Central memory CD4-positive, alpha-beta T cell (primary cell): ENCODE measurements at regions not wholly inside any gene's neighbourhood (a gene's known extent, or its start where the extent isn't known, plus 50 kb on each side); places are given as distances from the start of the nearest gene placed in this dataset.

ENCODE experiments used
- DNase-seq: peaks from one replicate; pipeline ENCODE4 v3.0.0; 2022

DNA sequence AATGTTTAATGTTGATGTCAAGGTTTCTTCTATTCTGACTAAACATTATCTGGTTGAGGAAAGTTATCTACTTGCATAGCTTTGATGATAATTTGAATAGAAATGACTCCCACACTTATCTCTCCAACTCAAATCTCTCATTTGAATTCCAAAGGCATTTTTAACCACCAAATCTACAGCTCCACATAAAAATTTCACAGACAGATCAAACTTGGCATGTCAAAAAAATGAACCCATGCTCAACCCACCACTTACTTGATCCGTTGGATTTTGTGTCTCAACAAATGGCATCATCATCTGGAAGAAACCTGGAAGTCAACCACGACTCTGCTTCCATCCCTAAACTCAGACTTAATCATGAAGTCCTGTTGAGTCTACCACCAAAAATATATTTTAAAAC is 1050.4 kb downstream of the EFNB2 start:
- no peak for DNase-seq

DNA sequence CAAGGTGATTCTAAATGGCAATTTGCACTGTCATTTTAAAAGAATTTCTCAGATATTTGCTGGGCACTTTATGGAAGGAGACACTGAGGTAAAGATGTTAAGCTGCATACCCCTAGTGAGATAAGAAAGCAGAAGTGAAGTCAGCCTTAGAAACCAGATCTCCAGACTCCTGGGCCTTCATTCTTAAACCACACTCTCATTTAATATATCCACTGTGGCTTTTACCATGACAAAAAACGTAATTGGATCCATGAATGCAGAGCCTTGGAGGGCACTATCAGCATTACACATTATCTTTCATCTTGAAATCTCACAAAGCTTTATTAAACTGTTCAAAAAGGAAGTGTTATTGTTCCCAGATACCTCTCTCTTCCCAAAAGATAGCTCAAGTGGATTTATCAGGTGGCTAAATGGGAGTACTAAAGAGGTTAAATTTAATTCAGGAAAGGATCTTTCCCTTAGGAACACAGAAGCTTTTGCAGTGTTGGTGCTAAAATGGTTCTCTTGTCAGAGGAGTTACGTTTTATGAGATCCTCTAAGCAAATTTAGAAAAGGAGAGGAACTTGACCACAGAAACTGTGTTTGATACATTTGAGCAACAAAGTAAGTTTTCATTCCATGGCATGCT is 1060.4 kb downstream of the EFNB2 start:
- no peak for DNase-seq

DNA sequence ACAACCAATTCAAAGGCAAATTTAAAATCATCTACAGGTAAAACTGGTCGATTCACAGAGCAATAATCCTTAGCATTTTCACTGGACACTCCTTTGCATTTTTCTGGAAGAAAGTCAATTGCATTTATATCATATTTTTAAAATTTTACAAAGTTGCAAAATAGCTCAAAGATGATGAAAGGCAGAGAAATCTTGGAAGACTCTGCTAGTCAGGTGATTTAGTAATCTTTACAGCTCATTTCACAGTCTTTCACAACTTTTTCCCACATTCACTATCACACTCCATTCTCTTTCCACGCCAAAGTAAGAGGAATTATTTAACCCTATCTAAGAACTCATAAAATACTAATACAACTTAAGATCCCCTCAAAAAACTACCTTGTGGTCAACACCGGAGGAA is 1063.8 kb downstream of the EFNB2 start:
- DNase-seq = no peak

DNA sequence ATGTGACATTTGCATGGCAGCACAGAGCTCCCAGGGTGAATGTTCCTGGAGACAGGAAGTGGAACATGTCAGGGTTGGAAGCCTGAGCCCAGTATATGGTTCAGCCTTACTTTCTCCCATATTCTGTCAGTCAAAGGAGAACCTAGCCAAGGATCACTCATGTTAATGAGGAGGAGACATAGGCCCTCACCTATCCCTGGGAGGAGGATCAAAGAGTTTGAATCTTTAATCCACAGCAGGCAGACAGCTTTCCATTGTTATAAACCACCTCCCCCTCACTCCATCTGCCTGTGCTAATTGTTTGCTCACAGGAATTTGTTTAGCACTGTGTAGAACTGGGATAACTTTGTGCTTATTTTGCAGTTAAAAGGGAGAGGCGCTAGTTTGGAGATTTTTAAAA is 1069.1 kb downstream of the EFNB2 start:
- no peak for DNase-seq

DNA sequence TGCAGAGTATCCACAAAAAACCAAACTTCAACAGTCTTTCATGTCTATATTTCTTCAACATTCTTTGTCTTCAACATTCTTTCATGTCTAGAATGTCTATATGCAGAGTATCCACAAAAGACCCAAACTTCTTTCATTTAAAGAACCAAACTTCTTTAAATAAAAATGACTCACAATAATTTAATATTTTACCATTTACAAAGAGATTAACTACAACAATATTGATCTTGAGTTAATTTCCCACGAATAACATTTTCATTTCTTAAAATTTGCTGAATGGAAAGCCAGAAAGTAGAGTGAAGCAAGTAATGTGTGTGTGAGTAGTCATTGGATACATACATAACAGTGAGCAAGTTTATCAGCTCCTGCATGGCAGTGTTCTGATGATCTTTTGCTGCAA is 1069.7 kb downstream of the EFNB2 start, which contains the start of gene DAOA:
DAOA (plus strand) TSS at position 301 of the 400 bp plus-strand sequence.
- DNase-seq = no peak

DNA sequence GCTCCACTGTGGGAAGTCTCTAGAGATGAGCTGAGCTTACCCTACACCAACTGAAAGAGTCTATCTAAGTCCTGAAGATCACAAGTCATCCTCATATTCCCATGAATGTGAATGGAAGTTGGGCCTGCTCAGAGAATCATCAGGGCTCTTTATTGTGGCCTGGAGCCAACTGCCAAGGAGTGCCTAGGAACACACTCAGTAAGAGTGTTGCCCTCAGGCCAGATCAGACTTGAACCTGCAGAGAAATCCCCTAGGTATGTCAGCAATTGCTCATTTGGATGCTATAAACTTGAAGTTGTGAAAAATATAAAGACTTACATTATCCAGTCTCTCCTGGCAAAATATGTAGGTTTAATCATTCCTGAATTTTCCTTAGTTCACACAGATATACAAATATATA is 1070.2 kb downstream of the EFNB2 start:
- no peak for DNase-seq

DNA sequence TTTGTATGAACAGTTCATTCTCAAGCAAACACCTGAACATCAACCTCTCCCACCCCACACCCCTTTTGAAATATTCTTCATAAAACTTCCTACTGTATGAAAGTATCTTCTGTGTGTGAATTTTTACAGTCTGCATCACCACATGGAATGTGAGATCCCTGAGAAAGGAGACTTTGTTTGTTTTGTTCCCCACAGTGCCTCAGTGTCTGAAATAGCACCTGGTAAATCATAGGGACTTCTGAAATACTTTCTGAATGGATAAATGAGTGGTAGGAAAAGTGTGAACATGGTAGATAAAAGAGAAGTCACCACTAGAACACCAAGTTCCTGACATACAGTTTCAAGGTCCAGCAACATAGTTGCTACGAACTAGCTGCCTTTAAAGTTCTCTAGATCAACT is 1071.2 kb downstream of the EFNB2 start:
- no peak for DNase-seq

DNA sequence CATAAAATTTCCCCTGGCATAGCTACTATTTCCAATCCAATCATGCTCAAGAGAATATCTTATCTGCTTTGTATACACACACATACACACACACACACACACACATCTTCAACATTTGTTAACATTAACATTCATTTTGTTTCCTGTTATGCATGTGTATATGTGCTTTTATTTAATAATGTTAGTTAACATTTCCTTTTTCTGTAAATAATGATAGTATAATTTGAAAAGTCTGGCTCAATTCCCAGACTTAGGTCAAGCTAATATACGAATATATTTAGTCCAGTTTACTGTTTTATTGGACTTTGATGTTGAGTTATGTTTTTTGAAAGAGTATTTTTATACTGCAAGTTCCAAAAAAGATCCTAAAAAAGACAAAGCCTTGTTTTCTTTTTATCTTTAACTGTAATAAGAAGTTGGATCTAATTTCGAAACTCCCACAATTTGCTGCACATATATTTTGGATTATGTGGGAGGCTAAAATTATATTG is 1072.4 kb downstream of the EFNB2 start:
- no peak for DNase-seq

DNA sequence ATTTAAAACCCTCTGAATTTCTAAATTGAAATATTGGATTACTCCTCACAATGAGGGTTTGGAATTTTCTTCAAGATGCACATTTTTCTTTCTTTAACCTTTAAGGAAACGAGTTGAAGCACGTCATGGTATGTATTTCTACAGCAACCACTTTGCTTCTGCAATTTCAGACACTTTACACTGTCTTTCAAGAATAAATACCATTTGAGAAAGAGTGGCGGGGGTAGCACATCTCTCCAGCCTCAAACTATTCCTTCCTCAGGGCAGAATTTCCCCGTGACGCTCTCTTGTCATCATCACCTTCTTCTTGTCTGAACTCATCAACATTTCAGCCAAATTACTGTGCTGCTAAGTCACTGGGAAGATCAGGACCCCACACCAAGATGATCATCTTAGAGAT is 1073.4 kb downstream of the EFNB2 start:
- DNase-seq = no peak

DNA sequence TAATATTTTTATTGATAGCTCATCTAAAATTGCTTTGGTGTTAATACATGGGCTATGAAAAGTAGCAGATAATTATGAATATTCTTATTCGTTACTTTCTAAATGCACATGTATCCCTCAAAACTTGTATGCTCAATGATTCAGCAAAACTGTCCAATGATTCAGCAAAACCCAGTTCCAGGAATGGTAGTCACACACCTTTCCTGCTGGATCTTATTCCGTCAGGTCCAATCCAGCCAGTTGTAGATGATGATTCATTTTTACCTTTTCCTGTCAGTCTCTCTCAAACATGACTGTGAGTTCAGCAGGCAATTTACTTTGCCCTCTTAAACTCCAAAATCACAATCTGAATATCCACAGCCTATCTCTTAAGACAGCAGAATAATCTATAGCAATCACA is 1082.6 kb downstream of the EFNB2 start:
- no peak for DNase-seq

DNA sequence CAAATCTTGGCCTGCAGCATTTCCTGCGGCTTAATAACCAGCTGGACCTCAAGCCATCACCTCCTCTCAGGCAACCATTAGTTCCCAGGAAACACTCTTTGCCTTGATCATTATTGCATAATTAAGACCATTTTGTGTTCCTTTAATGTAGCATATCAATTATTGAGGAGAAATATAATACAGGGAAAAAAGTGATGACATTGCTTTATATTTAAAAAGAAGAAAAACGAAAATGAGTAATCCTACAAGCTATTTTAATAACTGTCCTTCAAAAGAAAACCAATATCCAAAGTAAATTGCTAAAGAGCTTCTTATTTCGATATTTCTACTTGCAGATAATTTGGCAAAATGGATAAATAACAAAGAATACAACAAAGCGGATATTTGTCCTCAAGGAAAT is 1084.7 kb downstream of the EFNB2 start:
- DNase-seq = no peak

DNA sequence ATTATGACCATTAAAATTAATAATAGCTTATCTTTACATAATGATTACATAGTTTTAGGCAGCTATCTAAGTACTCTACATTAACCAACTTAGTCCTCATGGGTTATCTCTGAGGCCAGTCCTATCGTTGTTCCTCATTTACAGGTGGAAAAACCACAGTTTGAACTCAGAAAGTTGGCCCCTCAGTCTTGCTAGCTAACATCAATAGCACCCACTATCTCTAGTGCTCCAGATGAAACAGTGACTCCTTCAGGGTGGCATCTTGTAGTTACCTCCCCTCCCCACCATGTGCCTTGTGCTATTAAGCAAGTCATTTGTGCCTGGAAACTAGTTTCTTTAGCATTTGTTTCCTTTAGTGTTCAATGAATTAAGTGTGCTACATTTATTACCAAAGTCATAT is 1086.7 kb downstream of the EFNB2 start:
- no peak for DNase-seq

DNA sequence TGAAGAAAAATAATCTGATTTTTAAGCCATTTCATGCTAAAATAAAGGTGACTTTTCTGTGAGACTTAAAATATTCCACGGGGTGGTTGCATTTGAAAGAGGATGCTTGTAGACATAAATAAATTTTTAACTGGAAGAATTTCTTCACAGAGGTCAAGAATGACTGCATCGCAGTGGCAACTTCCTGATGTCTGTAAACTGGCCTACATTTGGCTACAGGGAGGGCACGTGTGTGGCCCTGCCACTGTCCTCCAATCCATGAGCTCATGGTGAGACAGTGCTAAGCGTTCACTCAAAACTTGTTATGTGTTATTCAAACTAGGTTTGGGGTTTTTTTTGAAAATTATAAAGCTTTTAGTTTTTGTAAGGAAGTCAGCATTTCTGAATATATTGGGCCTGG is 1089.3 kb downstream of the EFNB2 start:
- no peak for DNase-seq

DNA sequence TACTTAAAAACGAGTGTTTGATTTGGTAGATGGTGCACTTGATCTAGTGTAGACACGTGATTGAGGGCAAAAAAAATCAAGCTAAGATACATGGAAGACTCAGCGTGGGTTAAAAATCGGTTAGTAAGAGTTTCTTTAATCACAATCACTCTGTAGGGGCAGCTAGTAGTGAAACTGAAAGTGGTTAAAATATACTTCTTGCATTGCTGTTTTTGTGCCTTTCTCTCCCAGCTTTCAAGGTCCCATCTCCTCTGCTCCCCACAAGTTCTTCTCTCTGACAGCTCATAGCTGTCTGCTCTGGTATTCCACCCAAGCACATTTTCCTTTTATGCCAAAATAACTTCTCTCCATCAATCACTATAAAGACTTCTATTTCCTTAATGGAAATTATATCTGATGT is 1089.7 kb downstream of the EFNB2 start:
- no peak for DNase-seq

DNA sequence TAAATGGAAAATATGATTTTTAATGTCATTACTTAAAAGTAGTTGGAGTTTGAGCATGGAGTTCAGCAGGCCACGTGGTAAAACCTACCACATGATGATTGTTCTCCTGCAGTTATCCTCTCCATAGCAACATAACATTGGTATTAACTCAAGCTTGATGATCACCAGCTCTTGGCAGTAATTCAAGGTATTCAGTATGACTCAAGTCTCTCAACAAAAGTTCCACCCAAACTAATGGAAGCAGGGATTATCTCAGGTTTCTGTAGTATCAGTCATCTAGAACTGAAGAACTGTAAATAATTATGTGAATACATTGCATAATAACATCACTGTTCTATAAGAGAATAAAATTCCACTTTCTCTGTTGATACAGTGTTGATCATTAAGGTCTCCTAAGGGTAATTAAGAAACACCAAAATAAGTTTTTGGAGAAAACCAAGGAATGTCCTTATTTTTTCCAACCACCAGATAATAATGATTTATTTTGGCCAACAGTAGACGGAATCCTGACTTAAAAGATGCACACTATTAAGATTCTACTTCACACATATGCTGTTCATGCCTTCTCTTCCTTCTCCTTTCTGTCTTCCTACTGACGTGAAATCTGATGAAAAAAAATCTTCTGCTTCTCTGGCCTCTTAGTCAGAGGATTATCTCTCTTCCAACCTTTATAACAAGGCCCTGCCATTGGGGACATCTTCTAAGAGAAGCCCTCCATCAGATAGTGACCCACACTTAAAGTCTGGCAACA is 1092.3 kb downstream of the EFNB2 start:
- no peak for DNase-seq

DNA sequence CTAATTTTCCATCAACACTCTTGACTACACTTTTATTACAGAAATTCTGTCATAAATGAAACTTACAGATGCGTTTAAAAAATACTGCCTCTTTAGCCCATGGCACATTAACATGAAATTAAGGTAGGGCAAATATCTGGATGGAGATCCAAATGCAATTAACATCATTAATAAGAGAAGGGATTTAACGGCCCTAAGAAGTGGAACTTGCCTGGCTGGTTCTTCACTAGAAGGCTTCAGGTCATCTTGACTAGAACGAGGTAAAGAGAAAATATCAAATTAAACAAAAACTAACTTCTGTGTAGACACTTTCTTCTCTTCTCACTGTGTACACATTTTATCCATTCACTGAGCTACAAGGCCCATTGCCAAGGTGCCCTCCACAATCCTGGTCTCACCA is 1093.4 kb downstream of the EFNB2 start:
- no peak for DNase-seq

DNA sequence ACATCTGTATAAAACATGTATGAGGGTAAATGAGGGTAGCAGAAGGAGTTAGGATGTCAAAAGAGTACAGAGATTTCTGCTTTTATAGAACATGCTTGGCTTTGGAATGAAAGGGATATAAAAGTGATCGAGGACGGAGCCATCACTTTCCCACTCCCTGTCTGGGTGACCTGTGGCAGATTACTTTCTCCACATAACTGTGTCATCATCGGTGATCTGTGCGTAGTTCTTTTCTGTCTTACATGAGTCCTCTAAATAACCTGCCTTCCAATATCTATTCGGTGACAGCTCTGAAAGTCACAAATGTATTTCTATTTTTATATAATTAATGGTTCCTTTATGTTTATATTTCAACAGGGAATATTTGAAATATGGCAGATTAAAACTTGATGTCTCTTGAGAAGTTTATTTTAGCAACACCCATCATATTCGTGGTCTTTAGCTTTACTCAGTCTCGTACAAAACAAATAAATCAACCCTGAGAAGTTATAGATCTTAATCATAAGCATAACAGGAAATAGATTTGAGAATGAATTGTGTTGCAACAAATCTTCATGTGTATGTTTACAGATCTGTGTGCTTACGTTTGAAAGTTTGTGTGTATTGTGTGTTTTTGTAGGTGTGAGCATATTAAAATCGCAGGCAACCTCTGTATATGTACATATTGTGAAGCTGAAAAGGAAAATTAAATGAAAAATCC is 1094.3 kb downstream of the EFNB2 start:
- no peak for DNase-seq

DNA sequence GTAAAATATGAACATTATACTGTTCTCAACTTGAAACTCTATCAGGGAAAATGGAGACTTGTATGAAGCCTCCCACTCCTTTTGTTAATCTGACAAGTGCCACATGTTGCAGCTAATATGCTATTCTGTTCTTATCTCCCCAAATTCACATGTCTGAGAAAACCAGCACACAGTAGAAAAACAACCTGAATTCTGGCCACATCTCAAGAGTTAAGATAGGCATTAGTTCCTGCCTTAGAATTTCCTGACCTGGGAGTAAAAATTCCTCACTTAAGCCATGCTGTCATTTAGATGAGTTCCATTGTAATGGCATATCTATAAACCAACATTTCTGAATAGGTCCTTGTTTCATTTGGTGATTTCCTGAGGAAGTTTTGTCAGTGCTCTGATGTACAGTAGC is 1098.5 kb downstream of the EFNB2 start:
- no peak for DNase-seq

DNA sequence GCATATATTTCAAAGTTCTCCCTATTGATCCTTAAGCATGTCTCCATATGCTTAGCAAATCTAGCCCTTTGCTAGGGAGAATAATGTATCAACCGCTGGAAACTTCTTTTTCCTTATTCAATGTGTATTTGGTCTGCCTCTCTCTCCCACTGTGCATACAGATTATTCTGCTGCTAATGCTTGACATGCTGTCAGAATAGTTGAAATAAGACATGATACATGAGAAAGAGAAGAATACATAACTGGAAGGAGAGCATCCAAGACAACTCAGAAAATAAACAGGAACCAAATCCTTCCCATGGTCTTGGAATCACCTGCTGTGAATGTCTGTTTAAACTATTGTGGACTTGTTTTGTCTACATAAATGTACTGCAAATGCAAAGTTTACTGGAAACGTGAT is 1103.0 kb downstream of the EFNB2 start:
- no peak for DNase-seq

DNA sequence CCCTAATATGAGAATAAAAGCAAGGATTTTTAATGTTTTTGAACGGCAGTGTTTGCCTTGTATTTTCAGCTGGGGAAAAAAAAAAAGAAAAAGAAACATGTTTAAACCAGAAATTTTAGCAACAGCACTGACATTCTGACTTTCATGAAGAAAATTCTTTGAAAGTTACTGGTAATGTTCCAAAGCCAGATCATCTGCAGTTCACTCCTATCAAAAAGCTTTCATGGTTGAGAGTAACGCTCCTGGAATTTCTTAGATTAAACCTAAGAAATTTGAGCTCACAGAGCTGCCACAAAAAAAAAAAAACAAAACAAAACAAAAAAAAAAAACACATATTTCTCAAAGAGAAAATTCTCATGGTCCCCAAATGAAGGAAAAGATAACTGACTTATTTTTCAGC is 1106.7 kb downstream of the EFNB2 start:
- no peak for DNase-seq

DNA sequence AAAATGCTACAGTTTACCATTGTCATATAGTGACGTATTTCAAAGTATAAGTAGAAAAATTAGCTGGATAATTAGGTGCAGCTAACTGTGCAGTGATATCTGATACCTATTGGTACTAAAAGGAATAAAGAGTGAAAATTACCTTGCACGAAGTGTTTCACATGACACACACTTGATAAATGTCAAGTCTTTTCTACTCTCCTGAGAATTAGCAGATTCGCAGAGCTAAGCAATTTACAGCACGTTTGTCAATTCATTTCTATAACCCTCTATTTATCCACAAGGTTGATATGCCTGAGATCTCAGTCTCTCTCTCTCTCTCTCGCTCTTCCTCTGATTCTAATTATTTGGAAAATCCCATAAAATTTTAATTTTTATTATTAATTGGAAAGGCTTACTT is 1109.0 kb downstream of the EFNB2 start:
- DNase-seq = no peak

DNA sequence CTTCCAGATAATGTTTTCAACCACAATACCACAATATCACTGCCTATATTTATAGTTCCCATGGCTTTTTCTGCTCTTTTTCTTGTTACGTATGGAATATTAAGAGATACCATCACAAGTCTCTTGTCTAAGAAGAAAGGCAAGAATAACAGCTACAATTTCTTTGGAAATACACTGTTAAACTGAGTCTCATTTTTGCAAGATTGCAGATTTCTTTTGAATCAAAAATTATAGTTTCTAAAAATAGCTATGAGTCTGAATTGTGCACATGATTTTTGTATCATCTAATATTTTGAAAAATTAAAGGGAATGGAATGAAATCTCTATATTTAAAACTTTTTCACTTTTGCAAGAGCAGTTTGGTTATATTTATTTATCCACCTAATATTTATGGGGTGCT is 1120.8 kb downstream of the EFNB2 start:
- DNase-seq = no peak

DNA sequence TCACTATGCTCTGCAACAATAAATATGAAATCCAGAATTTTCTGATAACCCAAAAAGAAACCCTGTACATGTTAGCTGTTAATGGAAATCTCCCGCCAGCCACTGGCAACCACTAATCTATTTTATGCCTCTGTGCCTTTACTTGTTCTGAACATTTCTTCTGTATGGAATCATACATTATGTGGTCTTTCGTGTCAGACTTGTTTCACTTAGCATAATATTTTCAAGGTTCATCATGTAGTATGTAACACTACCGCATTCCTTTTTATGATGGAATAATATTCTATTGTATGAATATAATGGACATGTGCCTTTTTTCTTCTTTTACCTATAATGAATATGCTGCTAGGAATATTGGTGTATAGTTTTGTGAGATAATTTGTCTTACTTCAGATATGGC is 1123.3 kb downstream of the EFNB2 start:
- no peak for DNase-seq

DNA sequence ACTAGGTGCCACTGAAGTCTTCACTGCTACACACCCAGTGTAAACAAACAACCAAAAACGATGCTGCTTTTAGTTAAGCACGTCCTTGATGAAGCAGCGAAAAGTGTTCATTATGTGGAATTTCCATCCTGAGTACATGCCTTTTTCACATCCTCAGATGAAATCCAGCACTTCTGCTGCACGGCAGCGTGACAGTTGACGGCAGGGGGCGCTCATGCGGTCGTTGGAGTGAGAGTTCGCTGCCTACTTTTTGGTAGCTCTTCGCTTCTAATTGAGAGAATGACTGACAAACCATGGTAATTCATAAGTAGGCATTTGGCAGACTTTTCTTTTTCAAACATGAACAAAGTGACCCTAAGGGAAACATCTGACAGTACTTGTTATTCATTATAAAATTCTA is 1124.9 kb downstream of the EFNB2 start:
- DNase-seq = no peak
